HG03095 (cell line): ENCODE measurements at regions not wholly inside any gene's neighbourhood (a gene's known extent, or its start where the extent isn't known, plus 50 kb on each side); places are given as distances from the start of the nearest gene placed in this dataset.

Experiments
- ATAC-seq: cut with Tn5 transposase; IDR thresholded peaks from one replicate; pipeline ENCODE4 v1.9.1; 2021; ENCODE audit warnings: moderate library complexity; ENCODE audit not compliant: unreplicated experiment

GRCh38 chr2:221102896-221103688, 469.0 kb downstream of the EPHA4 start:
- ATAC-seq: no peak

- no peak for ATAC-seq
These were observed 468.2 kb downstream of the EPHA4 start for GRCh38 chr2:221103930-221104329.

GRCh38 chr2:221104361-221104811, 467.7 kb downstream of the EPHA4 start:
- ATAC-seq: no peak

- ATAC-seq: no peak
These were observed 465.9 kb downstream of the EPHA4 start for GRCh38 chr2:221106241-221106640.

- no peak for ATAC-seq
These were observed 464.7 kb downstream of the EPHA4 start for GRCh38 chr2:221107424-221107823.

GRCh38 chr2:221109552-221109951, 462.6 kb downstream of the EPHA4 start:
- ATAC-seq: no peak

GRCh38 chr2:221111739-221112138, 460.4 kb downstream of the EPHA4 start:
- no peak for ATAC-seq

- no peak for ATAC-seq
These were observed 459.4 kb downstream of the EPHA4 start for GRCh38 chr2:221112744-221113143.

- no peak for ATAC-seq
These were observed 456.2 kb downstream of the EPHA4 start for GRCh38 chr2:221115944-221116343.

- ATAC-seq: peak; percentile 47
These were observed 451.5 kb downstream of the EPHA4 start for GRCh38 chr2:221120643-221121042.

- ATAC-seq: no peak
These were observed 448.7 kb downstream of the EPHA4 start for GRCh38 chr2:221123396-221123795.

- no peak for ATAC-seq
These were observed 447.4 kb downstream of the EPHA4 start for GRCh38 chr2:221124532-221125240.

- ATAC-seq: no peak
These were observed 446.4 kb downstream of the EPHA4 start for GRCh38 chr2:221125691-221126090.

GRCh38 chr2:221129657-221130056, 442.4 kb downstream of the EPHA4 start:
- ATAC-seq: no peak

GRCh38 chr2:221130431-221130830, 441.7 kb downstream of the EPHA4 start:
- ATAC-seq: no peak

- ATAC-seq: no peak
These were observed 438.2 kb downstream of the EPHA4 start for GRCh38 chr2:221133941-221134340.

- no peak for ATAC-seq
These were observed 437.4 kb downstream of the EPHA4 start for GRCh38 chr2:221134718-221135117.

GRCh38 chr2:221135699-221136098, 436.4 kb downstream of the EPHA4 start:
- no peak for ATAC-seq

- no peak for ATAC-seq
These were observed 434.7 kb downstream of the EPHA4 start for GRCh38 chr2:221137385-221137784.

GRCh38 chr2:221142341-221142740, 429.8 kb downstream of the EPHA4 start:
- ATAC-seq: no peak

GRCh38 chr2:221143231-221143630, 428.9 kb downstream of the EPHA4 start:
- ATAC-seq: no peak

GRCh38 chr2:221144909-221145308, 427.2 kb downstream of the EPHA4 start:
- ATAC-seq: no peak
